K562 (cell line): ENCODE measurements at regions not wholly inside any gene's neighbourhood (a gene's known extent, or its start where the extent isn't known, plus 50 kb on each side); places are given as distances from the start of the nearest gene placed in this dataset.

Experiments used
- CBFB ChIP-seq: sonication (generic); formaldehyde crosslinking; IDR thresholded peaks from 2 replicates; pipeline ENCODE4 v1.4.0; 2020; ENCODE audit warnings: mild to moderate bottlenecking, missing genetic modification reagents
- TEAD4 ChIP-seq, 2 experiments: sonication (generic) in 1 of 2; formaldehyde crosslinking in 1 of 2; IDR thresholded peaks; 2 replicates each; pipeline versions ENCODE4 v1.6.1 to v1.8.0; 2012 to 2022; ENCODE audit warnings: borderline replicate concordance in 1 of 2, inconsistent platforms in 1 of 2, low read length in 1 of 2, mild to moderate bottlenecking in 1 of 2, missing genetic modification reagents in 1 of 2
- ZNF644 ChIP-seq: fragments of 200-800 bp; sonication (Bioruptor generic); IDR thresholded peaks from 2 replicates; pipeline ENCODE4 v1.6.1; 2016; ENCODE audit warnings: low read depth, missing genetic modification characterization, missing compliant biosample characterization
- TF ChIP-seq, protein P1 (sequence below), 2 experiments: fragments of 450-650 bp; IDR thresholded peaks; 2 replicates each; pipeline ENCODE4 v1.6.1; 2018; ENCODE audit warnings: mild to moderate bottlenecking in 2 of 2, low read depth in 1 of 2; ENCODE audit not compliant: partially characterized antibody in 2 of 2
- TF ChIP-seq, protein P2 (sequence below), 3 experiments: IDR thresholded peaks in 2 of 3; conservative IDR thresholded peaks in 1 of 3; 2 replicates each; pipeline ENCODE4 v1.5.1; 2011 to 2012; ENCODE audit warnings: low read length in 3 of 3, mild to moderate bottlenecking in 3 of 3, control low read depth in 2 of 3, improper control_type of control experiment in 1 of 3, inconsistent platforms in 1 of 3, low read depth in 1 of 3, mixed read lengths in 1 of 3, moderate library complexity in 1 of 3; ENCODE audit not compliant: insufficient read depth in 2 of 3

DNA sequence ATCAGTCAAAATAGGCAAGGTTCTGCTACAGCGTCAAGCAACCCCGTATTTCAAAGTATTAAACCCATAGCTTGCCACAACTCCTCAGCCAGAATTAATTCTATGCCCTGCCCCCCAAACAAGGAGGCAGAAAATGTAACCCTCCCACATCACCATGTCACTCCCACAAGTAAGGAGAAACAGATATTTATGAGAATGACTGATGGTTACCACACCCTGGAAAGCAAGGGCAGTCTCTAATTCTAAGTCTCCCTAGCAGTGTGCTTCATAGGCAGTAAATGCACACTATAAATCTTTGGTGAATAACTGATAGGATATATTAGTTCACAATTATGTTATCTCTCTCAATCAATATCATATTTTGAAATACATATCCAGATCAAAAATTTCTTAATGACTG is 228.0 kb upstream of the SLC14A2 start:
- TF ChIP-seq ZNF644 (tag) (no peak), TEAD4 (IDR thresholded peaks at IDR 0.05; ENCODE audit: low read length) (no peak), TEAD4 (CRISPR knock-in tag; IDR thresholded peaks at IDR 0.05; ENCODE audit: borderline replicate concordance) (no peak), CBFB (CRISPR knock-in tag) (no peak)
- TF ChIP-seq, protein P1, sequence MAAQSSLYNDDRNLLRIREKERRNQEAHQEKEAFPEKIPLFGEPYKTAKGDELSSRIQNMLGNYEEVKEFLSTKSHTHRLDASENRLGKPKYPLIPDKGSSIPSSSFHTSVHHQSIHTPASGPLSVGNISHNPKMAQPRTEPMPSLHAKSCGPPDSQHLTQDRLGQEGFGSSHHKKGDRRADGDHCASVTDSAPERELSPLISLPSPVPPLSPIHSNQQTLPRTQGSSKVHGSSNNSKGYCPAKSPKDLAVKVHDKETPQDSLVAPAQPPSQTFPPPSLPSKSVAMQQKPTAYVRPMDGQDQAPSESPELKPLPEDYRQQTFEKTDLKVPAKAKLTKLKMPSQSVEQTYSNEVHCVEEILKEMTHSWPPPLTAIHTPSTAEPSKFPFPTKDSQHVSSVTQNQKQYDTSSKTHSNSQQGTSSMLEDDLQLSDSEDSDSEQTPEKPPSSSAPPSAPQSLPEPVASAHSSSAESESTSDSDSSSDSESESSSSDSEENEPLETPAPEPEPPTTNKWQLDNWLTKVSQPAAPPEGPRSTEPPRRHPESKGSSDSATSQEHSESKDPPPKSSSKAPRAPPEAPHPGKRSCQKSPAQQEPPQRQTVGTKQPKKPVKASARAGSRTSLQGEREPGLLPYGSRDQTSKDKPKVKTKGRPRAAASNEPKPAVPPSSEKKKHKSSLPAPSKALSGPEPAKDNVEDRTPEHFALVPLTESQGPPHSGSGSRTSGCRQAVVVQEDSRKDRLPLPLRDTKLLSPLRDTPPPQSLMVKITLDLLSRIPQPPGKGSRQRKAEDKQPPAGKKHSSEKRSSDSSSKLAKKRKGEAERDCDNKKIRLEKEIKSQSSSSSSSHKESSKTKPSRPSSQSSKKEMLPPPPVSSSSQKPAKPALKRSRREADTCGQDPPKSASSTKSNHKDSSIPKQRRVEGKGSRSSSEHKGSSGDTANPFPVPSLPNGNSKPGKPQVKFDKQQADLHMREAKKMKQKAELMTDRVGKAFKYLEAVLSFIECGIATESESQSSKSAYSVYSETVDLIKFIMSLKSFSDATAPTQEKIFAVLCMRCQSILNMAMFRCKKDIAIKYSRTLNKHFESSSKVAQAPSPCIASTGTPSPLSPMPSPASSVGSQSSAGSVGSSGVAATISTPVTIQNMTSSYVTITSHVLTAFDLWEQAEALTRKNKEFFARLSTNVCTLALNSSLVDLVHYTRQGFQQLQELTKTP (IDR thresholded peaks at IDR 0.05; ENCODE audit: low read depth in 1 of 2, partially characterized antibody in 2 of 2) = no peak
- TF ChIP-seq, protein P2, sequence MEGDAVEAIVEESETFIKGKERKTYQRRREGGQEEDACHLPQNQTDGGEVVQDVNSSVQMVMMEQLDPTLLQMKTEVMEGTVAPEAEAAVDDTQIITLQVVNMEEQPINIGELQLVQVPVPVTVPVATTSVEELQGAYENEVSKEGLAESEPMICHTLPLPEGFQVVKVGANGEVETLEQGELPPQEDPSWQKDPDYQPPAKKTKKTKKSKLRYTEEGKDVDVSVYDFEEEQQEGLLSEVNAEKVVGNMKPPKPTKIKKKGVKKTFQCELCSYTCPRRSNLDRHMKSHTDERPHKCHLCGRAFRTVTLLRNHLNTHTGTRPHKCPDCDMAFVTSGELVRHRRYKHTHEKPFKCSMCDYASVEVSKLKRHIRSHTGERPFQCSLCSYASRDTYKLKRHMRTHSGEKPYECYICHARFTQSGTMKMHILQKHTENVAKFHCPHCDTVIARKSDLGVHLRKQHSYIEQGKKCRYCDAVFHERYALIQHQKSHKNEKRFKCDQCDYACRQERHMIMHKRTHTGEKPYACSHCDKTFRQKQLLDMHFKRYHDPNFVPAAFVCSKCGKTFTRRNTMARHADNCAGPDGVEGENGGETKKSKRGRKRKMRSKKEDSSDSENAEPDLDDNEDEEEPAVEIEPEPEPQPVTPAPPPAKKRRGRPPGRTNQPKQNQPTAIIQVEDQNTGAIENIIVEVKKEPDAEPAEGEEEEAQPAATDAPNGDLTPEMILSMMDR (IDR thresholded peaks at IDR 0.05 in 2 of 3, conservative IDR thresholded peaks at IDR 0.05 in 1 of 3; ENCODE audit: insufficient read depth in 2 of 3, low read depth in 1 of 3, low read length in 3 of 3) = no peak
